DND-41 (cell line): ENCODE measurements at regions not wholly inside any gene's neighbourhood (a gene's known extent, or its start where the extent isn't known, plus 50 kb on each side); places are given as distances from the start of the nearest gene placed in this dataset.

Source experiments
- ATAC-seq: fragments of 200-7000 bp; cut with Tn5 transposase; 3 replicates; pipeline ENCODE4 v1.9.1; 2021; ENCODE audit warnings: low read depth; ENCODE audit not compliant: insufficient read depth
- DNase-seq: peaks from one replicate; pipeline ENCODE4 v3.0.0-alpha.2; 2020
- H2AFZ ChIP-seq: 2 replicates; pipeline ENCODE4 v1.6.0; 2012; ENCODE audit warnings: low read depth, low read length
- H3K27ac ChIP-seq: 2 replicates; pipeline ENCODE4 v1.5.1; 2012; ENCODE audit warnings: low read length, inconsistent platforms
- H3K27me3 ChIP-seq: fragments of 200-600 bp; sonication (generic); 2 replicates; pipeline ENCODE4 v1.6.0; 2012; ENCODE audit warnings: low read length, mild to moderate bottlenecking, inconsistent platforms; ENCODE audit not compliant: insufficient read depth, poor library complexity
- H3K36me3 ChIP-seq: 2 replicates; pipeline ENCODE4 v1.5.1; 2012; ENCODE audit warnings: low read length, inconsistent platforms; ENCODE audit not compliant: insufficient read depth
- H3K4me1 ChIP-seq: 2 replicates; pipeline ENCODE4 v1.5.1; 2012; ENCODE audit warnings: mild to moderate bottlenecking, low read length; ENCODE audit not compliant: insufficient read depth
- H3K4me2 ChIP-seq: 2 replicates; pipeline ENCODE4 v1.6.0; 2012; ENCODE audit warnings: mild to moderate bottlenecking, moderate library complexity, low read length, inconsistent platforms; ENCODE audit not compliant: insufficient read depth
- H3K4me3 ChIP-seq, 2 experiments: fragments of 200-600 bp in 1 of 2; shearing (Covaris generic) in 1 of 2; 2 replicates each; pipeline ENCODE4 v1.5.1; 2012 to 2016; ENCODE audit warnings: inconsistent platforms in 2 of 2, low read length in 2 of 2, mild to moderate bottlenecking in 2 of 2, low read depth in 1 of 2, moderate library complexity in 1 of 2
- H3K79me2 ChIP-seq: 2 replicates; pipeline ENCODE4 v1.6.0; 2012; ENCODE audit warnings: low read length, inconsistent platforms; ENCODE audit not compliant: insufficient read depth
- H3K9ac ChIP-seq: 2 replicates; pipeline ENCODE4 v1.6.0; 2012; ENCODE audit warnings: low read depth, mild to moderate bottlenecking, inconsistent platforms, low read length, moderate library complexity
- H3K9me3 ChIP-seq: 2 replicates; pipeline ENCODE4 v1.5.1; 2012; ENCODE audit warnings: low read length, moderate library complexity, mild to moderate bottlenecking, inconsistent platforms; ENCODE audit not compliant: insufficient read depth, severe bottlenecking
- H4K20me1 ChIP-seq: 2 replicates; pipeline ENCODE4 v1.6.0; 2012; ENCODE audit warnings: low read length; ENCODE audit not compliant: insufficient read depth
- CTCF ChIP-seq: IDR thresholded peaks from 2 replicates; pipeline ENCODE4 v1.5.1; 2012; ENCODE audit warnings: borderline replicate concordance, low read length, moderate library complexity, mild to moderate bottlenecking; ENCODE audit not compliant: poor library complexity, severe bottlenecking; ENCODE audit errors: extremely low read depth
- EZH2 ChIP-seq: IDR thresholded peaks from 3 replicates; pipeline ENCODE4 v1.6.1; 2012; ENCODE audit warnings: borderline replicate concordance, low read depth, mild to moderate bottlenecking, moderate library complexity, low read length, inconsistent platforms; ENCODE audit not compliant: severe bottlenecking

GRCh38 chr2:149702571-149702970 lies 115.0 kb upstream of the MMADHC start:
- ATAC-seq, result no peak
- Histone ChIP-seq H4K20me1 (no peaks in the 10 kb centered on the region), H3K27ac (no peak overlapping the region), H3K9me3 (no peaks in the 10 kb centered on the region), H3K4me3 (no peak overlapping the region), H3K4me2 (no peak overlapping the region), H3K36me3 (no peaks in the 10 kb centered on the region), H3K27me3 (no peaks in the 10 kb centered on the region), H3K9ac (no peak overlapping the region), H2AFZ (no peak overlapping the region), H3K4me1 (no peaks in the 10 kb centered on the region), H3K79me2 (no peaks in the 10 kb centered on the region)
- DNase-seq, result no peak
- TF ChIP-seq EZH2 (no peak), CTCF (no peak)

- Histone ChIP-seq H3K9me3 (no peaks in the 10 kb centered on the region), H3K79me2 (no peaks in the 10 kb centered on the region), H3K4me2 (no peak overlapping the region), H3K27ac (no peak overlapping the region), H3K4me1 (no peaks in the 10 kb centered on the region), H2AFZ (no peak overlapping the region), H3K27me3 (no peaks in the 10 kb centered on the region), H3K4me3 (no peak overlapping the region), H4K20me1 (no peaks in the 10 kb centered on the region), H3K36me3 (no peaks in the 10 kb centered on the region), H3K9ac (no peak overlapping the region)
- DNase-seq, result no peak
- no peak for ATAC-seq
- TF ChIP-seq EZH2, result no peak
- TF ChIP-seq CTCF, result no peak
These were observed 113.7 kb upstream of the MMADHC start for GRCh38 chr2:149701241-149701640.

GRCh38 chr2:149692961-149693396 lies 105.4 kb upstream of the MMADHC start:
- H3K4me2 ChIP-seq, result no peak overlapping the region
- H2AFZ ChIP-seq, result no peak overlapping the region
- DNase-seq (no peak), ATAC-seq (no peak)
- TF ChIP-seq EZH2 (no peak), CTCF (no peak)
- no peaks in the 10 kb centered on the region for H3K4me1 ChIP-seq
- no peaks in the 10 kb centered on the region for H3K36me3 ChIP-seq
- no peaks in the 10 kb centered on the region for H3K9me3 ChIP-seq
- no peak overlapping the region for H3K9ac ChIP-seq
- no peak overlapping the region for H3K4me3 ChIP-seq
- no peaks in the 10 kb centered on the region for H3K27me3 ChIP-seq
- no peaks in the 10 kb centered on the region for H3K79me2 ChIP-seq
- no peaks in the 10 kb centered on the region for H4K20me1 ChIP-seq
- no peak overlapping the region for H3K27ac ChIP-seq

- H3K27ac ChIP-seq, result no peak overlapping the region
- H3K9ac ChIP-seq, result no peak overlapping the region
- no peak for DNase-seq
- no peak overlapping the region for H3K4me3 ChIP-seq
- no peaks in the 10 kb centered on the region for H3K27me3 ChIP-seq
- ATAC-seq, result no peak
- H4K20me1 ChIP-seq, result no peaks in the 10 kb centered on the region
- H3K79me2 ChIP-seq, result no peaks in the 10 kb centered on the region
- TF ChIP-seq CTCF (no peak), EZH2 (no peak)
- no peaks in the 10 kb centered on the region for H3K4me1 ChIP-seq
- H3K36me3 ChIP-seq, result no peaks in the 10 kb centered on the region
- H3K9me3 ChIP-seq, result no peaks in the 10 kb centered on the region
- H3K4me2 ChIP-seq, result no peak overlapping the region
- no peak overlapping the region for H2AFZ ChIP-seq
These were observed 103.2 kb upstream of the MMADHC start for GRCh38 chr2:149690825-149691224.
